ENCODE measurements at regions not wholly inside any gene's neighbourhood (a gene's known extent, or its start where the extent isn't known, plus 50 kb on each side); places are given as distances from the start of the nearest gene placed in this dataset.

DNA sequence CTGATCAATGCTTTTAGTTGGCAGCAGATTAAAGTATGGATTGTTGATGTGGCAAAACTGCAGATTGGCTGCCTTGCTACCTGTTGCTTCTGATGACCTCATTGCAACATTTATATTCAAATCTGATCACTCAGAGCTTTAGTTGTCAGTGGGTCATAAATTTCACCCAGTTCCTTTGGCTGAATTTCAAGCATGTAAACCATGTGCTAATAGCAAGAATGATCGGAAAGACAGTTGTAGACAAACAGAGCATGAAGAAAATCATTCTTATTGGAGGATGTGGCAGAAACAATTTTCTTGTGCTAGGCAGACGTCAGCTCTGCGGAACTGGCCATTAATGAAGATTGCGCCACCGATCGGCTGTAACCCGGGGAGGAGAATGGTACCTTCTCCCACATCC lies 346.6 kb upstream of the EEF2KMT start:
- Histone ChIP-seq H3K4me1 (ENCODE audit: control insufficient read depth in 1 of 2, insufficient read depth in 2 of 2, low read length in 2 of 2) (0 out of 4 replicates have a peak, but pooled peaks cover 0 to 2% of the 10 kb centered on the region in 2 experiments), H3K79me2 (ENCODE audit: insufficient read depth, low read length) (no peaks in the 10 kb centered on the region), H3K4me2 (ENCODE audit: low read length) (no peak overlapping the region), H2AFZ (ENCODE audit: low read depth, low read length, poor library complexity, severe bottlenecking) (no peak overlapping the region), H3K9ac (ENCODE audit: low read length) (no peak overlapping the region), H3K9me3 (ENCODE audit: control insufficient read depth in 1 of 2, insufficient read depth in 1 of 2, low read depth in 1 of 2, low read length in 2 of 2) (no peaks in the 10 kb centered on the region), H4K20me1 (ENCODE audit: insufficient read depth) (no peaks in the 10 kb centered on the region), H3K9me2 (ENCODE audit: insufficient read depth) (no peaks in the 10 kb centered on the region), H3K36me3 (ENCODE audit: control insufficient read depth in 1 of 2, insufficient read depth in 2 of 2, low read length in 2 of 2) (no peaks in the 10 kb centered on the region), H3K4me3 (replicated peaks in 1 of 2; ENCODE audit: low read depth in 1 of 2, low read length in 2 of 2) (no peak overlapping the region), H3K27me3 (ENCODE audit: insufficient read depth, low read length) (peaks cover 26% of the 10 kb centered on the region), H3K27ac (ENCODE audit: low read depth, low read length) (no peak overlapping the region)
- no peak for TF ChIP-seq SRF (IDR thresholded peaks at IDR 0.05; ENCODE audit: low read depth)
- no peak for TF ChIP-seq ZFX (IDR thresholded peaks at IDR 0.05)
- TF ChIP-seq POLR2AphosphoS5 (IDR thresholded peaks at IDR 0.05; ENCODE audit: low read depth, low read length), result no peak
- TF ChIP-seq CBX3 (IDR thresholded peaks at IDR 0.05; ENCODE audit: low read depth), result no peak
- TF ChIP-seq EGR1 (IDR thresholded peaks at IDR 0.05; ENCODE audit: low read depth), result no peak
- TF ChIP-seq ELF1 (IDR thresholded peaks at IDR 0.05; ENCODE audit: borderline replicate concordance, low read depth), result no peak
- no peak for TF ChIP-seq POLR2A (IDR thresholded peaks at IDR 0.05; ENCODE audit: borderline replicate concordance, extremely low read depth, insufficient read depth, insufficient read length)
- TF ChIP-seq, protein P1, sequence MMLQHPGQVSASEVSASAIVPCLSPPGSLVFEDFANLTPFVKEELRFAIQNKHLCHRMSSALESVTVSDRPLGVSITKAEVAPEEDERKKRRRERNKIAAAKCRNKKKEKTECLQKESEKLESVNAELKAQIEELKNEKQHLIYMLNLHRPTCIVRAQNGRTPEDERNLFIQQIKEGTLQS (IDR thresholded peaks at IDR 0.05), result no peak
- no peak for TF ChIP-seq JUND (IDR thresholded peaks at IDR 0.05)
- TF ChIP-seq, protein P2, sequence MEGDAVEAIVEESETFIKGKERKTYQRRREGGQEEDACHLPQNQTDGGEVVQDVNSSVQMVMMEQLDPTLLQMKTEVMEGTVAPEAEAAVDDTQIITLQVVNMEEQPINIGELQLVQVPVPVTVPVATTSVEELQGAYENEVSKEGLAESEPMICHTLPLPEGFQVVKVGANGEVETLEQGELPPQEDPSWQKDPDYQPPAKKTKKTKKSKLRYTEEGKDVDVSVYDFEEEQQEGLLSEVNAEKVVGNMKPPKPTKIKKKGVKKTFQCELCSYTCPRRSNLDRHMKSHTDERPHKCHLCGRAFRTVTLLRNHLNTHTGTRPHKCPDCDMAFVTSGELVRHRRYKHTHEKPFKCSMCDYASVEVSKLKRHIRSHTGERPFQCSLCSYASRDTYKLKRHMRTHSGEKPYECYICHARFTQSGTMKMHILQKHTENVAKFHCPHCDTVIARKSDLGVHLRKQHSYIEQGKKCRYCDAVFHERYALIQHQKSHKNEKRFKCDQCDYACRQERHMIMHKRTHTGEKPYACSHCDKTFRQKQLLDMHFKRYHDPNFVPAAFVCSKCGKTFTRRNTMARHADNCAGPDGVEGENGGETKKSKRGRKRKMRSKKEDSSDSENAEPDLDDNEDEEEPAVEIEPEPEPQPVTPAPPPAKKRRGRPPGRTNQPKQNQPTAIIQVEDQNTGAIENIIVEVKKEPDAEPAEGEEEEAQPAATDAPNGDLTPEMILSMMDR (IDR thresholded peaks at IDR 0.05 in 2 of 3, conservative IDR thresholded peaks at IDR 0.05 in 1 of 3; ENCODE audit: borderline replicate concordance in 1 of 3, insufficient read depth in 1 of 3, low read depth in 2 of 3, low read length in 2 of 3), result no peak
- no peak for TF ChIP-seq TCF7L2 (IDR thresholded peaks at IDR 0.05; ENCODE audit: borderline replicate concordance, extremely low read depth, insufficient read depth, insufficient read length)
- TF ChIP-seq, protein P3, sequence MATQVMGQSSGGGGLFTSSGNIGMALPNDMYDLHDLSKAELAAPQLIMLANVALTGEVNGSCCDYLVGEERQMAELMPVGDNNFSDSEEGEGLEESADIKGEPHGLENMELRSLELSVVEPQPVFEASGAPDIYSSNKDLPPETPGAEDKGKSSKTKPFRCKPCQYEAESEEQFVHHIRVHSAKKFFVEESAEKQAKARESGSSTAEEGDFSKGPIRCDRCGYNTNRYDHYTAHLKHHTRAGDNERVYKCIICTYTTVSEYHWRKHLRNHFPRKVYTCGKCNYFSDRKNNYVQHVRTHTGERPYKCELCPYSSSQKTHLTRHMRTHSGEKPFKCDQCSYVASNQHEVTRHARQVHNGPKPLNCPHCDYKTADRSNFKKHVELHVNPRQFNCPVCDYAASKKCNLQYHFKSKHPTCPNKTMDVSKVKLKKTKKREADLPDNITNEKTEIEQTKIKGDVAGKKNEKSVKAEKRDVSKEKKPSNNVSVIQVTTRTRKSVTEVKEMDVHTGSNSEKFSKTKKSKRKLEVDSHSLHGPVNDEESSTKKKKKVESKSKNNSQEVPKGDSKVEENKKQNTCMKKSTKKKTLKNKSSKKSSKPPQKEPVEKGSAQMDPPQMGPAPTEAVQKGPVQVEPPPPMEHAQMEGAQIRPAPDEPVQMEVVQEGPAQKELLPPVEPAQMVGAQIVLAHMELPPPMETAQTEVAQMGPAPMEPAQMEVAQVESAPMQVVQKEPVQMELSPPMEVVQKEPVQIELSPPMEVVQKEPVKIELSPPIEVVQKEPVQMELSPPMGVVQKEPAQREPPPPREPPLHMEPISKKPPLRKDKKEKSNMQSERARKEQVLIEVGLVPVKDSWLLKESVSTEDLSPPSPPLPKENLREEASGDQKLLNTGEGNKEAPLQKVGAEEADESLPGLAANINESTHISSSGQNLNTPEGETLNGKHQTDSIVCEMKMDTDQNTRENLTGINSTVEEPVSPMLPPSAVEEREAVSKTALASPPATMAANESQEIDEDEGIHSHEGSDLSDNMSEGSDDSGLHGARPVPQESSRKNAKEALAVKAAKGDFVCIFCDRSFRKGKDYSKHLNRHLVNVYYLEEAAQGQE (IDR thresholded peaks at IDR 0.05; ENCODE audit: low read depth), result no peak
- ATAC-seq (no peak), DNase-seq (ENCODE audit: low read depth, low spot score) (no peak)
- CTCF ChIA-PET, result no interaction called here
- RAD21 ChIA-PET (ENCODE audit: low non-redundant PET in 1 of 2, low total read pairs in 2 of 2, uncharacterized antibody in 2 of 2, unreplicated experiment in 2 of 2), result no interaction called here
- intact Hi-C loops (cut with micrococcal nuclease), result no loop called here
- POLR2A ChIA-PET, result no interaction called here
- BruUV-seq (replicated peaks), result no TSS peak
